Hematopoietic multipotent progenitor cell treated with erythropoietin and hydrocortisone succinate and interleukin-3 and kit ligand, for 8 days (in vitro differentiated cells): ENCODE measurements at regions not wholly inside any gene's neighbourhood (a gene's known extent, or its start where the extent isn't known, plus 50 kb on each side); places are given as distances from the start of the nearest gene placed in this dataset.

Source experiments
- DNase-seq: peaks from one replicate; pipeline ENCODE4 v3.0.0-alpha.2; 2015

DNA sequence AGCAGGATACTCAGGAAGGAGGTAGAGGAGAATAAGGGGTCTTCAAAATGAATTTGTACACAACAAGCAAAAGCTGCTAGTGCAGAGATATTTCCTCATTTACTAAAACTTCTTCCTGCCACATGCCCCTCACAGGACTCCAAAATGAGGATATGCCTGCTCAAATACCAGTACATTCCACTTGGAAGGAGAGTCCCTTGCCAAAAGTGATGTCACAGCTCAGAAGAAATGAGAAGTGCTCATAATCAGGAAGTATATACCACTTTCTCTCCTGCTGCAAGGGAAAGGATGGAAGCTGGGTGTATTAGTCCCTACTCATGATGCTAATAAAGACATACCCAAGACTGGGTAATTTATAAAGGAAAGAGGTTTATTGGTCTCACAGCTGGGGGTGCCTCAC, 87.7 kb upstream of the FSHR start:
- DNase-seq, result no peak

DNA sequence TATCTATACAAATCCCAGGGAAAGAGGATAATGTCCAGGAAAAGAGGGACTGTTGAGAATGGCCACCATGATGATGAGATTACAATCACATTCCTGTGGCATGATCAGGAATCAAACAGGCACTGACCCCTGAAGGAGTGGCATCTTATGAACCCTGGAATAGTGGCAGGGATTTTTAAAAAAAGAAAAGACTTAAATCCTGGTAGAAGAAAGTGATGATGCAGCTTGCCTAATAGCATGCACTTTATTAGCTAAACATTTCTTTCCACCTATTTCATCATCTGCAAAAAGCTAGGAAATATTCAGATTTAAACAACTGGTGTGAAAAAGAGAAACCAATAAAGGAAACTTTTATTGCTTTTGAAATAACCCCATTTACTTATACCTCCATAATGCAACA, 87.2 kb upstream of the FSHR start:
- DNase-seq, result no peak

DNA sequence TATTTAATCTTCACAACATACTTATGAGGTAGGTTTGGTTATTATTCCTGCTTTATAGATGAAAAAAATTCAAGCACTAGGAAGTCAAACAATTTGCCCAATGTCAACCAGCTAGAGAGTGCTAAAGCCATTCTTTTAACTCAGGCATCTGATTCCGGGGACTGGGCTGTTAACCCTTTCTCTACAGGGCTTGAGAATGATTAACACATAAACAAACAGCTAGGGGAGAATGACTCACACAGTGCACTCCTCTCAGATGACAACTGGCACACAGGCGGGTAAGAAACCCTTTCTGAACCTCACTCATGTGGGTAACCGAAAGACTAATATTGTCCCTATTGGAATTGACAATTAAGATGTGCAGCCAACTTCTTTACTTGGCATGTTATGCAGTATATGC, 86.3 kb upstream of the FSHR start:
- DNase-seq, result no peak

DNA sequence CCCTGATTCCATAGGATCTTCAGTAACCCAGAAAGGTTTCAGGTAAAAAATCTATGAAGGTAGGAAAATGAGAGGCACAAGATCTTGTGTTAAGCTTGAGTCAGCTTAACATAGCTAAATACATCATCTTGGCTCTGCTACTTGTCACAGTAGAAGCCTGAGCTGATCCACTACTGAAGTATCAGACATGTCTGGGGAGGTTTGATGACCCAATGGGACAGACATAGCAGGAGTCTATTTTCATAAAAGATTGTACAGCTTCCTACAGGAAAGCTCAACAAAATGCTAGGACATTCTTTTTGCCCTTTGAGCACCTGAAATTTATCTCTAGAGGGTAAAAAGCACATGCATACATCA, 84.3 kb upstream of the FSHR start:
- DNase-seq, result no peak

DNA sequence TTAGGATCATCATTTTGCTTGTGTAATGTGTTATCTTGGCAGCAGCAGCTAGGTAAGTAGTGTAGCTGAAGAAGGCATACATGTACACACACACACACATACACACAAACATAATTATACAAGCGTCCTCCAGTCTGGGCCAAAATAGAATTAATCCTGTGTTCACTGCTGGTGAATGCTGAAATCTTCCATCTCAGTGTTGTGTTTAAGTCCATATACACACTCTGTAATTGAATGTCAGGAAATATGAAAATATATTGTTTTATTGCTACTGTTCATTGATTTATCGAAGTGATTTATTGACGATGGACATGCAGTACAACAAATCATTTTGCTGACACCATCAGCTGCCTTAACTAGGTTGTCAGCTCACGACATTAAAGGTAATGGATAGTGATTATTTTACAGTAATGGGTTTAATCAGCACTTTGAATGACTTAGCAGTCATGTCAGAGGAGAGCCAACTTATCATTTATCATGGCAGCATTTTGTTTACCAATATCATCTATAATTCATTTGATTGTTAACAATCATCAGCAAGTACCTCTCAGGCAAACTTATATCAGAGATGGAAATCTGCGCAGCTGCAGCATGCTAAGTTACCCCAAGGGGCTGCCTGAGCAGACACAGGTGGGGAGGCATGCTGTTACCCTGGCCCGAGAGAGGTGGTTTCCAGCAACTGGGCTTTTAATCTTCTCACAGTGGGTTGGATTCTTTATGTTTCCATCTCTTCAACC, 83.7 kb upstream of the FSHR start:
- DNase-seq, result no peak

DNA sequence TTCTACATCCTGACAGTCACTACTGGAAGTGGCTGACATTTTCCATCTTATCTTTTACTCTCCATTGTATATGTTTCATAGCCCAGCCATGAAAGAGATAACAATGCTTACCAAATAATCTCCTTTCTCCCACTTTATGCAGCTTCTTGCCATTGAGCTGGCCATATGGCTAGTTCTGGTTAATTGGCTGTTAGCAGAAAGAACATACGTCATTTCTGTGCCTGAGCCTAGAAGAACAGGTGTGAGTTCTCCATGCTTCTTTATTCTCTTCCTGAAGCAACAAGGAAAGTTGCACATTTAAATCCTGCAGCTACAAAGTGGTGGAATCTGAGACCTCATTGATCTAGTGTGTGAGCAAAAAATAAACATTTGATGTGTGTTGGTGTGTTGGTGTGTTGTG, 82.0 kb upstream of the FSHR start:
- DNase-seq, result no peak

DNA sequence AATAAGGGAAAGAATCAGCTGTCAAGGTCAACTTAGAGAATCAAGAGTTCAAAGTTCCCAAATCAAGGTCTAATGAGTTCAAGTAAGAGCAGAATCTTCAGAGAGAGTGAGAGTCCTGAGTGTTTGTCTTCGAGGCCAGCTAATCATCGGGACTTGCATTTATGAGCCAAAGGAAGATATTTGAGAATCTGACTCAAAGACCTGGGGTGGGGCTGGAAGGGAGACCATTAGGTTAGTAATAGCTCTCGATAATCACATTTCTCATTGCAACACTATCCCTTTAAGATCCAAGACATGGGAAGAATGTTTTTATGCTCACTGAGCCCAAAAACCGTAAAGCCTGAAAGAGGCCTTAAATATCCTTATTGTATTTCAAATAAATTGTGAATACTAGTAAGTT, 72.0 kb upstream of the FSHR start:
- no peak for DNase-seq

DNA sequence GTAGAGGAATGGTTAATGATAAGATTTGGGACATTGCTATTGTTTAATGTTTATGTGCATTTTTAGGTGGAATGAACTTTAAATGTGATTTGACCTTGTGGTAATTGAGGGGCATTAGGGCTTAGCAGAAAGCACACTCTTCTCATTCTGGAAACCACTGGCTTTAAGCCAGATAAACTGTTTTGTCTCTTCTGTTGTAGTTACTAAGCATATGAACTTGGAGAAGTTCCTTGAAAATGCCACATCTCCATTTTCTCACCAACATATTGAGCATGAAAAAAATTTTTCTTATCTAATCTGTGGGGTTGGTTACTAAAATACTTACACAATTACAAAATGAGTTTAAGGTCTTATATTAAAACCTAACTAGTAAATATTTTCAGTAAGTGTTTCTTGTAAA, 70.8 kb upstream of the FSHR start:
- no peak for DNase-seq

DNA sequence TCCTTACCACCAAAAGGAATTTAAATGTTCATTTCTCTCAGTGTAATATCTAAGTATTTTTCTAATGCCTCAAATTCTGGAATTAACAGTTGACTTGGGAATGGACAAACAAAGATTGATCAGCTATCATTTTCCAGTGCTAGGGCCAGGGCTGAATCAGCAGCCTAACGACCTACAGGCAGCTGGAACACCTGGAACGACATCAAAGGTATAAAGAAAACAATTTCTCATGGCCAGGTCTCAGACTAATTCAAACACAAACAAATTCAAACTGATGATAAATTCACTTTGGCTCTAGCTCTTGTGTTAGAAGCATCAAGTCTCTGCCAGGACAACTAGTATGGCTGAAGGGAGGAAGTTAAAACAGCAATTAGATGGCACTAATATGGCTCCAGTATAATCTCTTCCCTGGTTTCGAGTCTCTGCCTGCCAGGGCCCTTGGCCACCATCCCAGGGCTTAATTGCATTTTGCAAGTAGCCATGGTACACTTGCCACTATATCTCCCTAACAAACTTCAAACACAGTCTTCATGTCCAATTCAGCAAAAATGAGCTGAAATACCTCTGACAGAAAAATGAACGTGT, 70.2 kb upstream of the FSHR start:
- no peak for DNase-seq

DNA sequence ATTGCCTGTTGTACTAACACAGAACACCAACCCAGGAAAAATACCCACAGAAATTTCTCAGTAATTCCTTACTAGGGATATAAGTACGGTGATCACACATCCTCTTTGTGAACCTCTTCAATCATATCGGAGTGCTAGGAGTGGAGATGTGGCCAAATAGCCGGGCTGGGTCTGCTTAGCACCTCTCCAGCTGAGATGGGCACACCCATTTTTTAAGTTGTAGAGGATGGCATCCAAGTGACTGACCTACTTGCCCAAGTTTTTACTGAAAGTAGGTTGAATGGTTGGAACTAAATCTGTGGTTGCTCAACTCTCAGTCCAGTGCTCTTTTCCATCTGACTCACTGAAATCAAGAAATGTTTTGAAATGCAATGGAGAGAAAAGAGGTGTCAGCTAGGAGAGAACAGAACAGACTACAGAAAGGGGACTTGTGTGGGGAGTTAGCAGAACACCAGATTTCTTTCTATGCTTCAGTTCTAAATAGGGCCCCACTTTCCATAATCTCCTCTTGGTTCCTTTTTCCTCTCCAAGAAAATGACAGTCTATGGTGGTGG, 68.7 kb upstream of the FSHR start:
- DNase-seq, result no peak

DNA sequence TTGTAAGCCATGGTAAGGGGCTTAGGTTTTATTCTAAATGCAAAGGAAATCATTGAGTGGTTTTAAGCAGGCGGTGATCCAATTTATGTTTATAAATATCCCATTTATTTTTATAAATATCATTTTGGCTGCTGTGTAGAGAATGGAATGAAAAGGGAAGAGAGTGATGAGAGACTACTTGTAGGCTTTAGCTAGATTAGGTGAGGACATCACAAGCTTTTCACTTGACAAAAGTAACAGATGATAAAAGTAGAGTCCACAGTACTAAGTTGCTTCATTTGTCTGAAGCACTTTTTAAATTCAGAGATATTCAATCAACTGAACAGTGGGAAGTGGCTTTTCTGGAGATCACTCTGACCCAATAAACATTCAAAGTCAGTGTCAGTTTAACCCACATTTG, 65.4 kb upstream of the FSHR start:
- no peak for DNase-seq

DNA sequence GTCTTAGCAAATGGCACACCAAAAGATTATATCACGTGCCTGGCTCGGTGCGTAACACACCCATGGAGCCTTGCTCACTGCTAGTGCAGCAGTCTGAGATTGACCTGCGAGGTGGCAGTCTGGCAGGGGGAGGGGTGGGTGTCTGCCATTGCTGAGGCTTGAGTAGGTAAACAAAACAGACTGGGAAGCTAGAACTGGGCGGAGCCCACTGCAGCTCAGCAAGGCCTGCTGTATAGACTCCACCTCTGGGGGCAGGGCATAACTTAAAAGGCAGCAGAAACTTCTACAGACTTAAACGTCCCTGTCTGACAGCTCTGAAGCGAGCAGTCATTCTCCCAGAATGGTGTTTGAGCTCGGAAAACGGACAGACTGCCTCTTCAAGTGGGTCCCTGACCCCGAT, 55.9 kb upstream of the FSHR start:
- no peak for DNase-seq

DNA sequence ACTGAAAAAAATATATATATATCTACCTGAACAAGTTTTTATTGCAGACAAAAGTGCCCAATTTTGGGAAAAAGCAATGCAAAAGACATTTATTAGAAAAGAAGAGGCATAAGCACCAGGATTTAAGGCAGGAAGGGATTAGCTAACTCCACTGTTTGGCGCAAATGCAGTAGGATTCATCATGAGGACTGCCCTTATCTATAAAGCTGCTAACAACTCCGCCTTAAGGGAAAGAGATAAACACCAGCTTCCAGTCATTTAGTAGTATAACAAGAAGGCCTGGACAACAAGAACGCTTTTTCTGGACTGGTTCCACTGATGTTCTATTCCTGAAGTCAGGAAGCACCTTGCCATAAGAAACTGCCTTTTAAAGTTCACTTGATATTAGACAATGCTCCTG, 52.9 kb upstream of the FSHR start:
- DNase-seq, result no peak
